ENCODE measurements at regions not wholly inside any gene's neighbourhood (a gene's known extent, or its start where the extent isn't known, plus 50 kb on each side); places are given as distances from the start of the nearest gene placed in this dataset.

DNA sequence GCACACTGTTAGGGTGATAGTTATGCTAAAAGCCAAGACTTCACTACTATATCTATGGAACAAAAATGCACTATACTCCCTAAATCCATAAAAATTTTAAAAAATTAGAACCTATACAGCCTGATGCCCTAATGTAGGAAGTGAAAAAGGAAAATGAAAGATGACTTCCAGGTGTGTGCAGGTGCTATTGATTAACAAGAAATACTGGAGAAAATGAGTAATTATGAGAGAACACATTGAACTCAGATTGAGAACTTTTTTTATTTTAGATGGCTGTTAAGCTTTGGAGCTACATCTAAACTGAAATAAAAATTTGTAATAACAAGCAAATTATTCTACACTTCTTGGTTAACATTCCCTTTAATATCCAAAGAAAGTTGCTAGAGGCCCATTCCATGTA, 1015.7 kb downstream of the PCDH9 start:
- Histone ChIP-seq H3K27ac (no peak overlapping the region), H3K9ac (no peak overlapping the region), H3K9me3 (replicated peaks in 1 of 11) (no peaks in the 10 kb centered on the region), H3K4me3 (no peak overlapping the region), H3K4me1 (peaks cover 0 to 7% (median 0%) of the 10 kb centered on the region in 10 experiments; a peak in 4 of 20 replicates), H3K36me3 (no peaks in the 10 kb centered on the region), H3K4me2 (no peak overlapping the region), H3K27me3 (no peaks in the 10 kb centered on the region), H4K20me1 (no peaks in the 10 kb centered on the region)
- TF ChIP-seq Cebpa-rat (IDR thresholded peaks at IDR 0.05) = no peak

- no peak for TF ChIP-seq Cebpa-rat (IDR thresholded peaks at IDR 0.05)
- Histone ChIP-seq H3K36me3 (no peaks in the 10 kb centered on the region), H4K20me1 (no peaks in the 10 kb centered on the region), H3K9me3 (replicated peaks in 1 of 11) (no peaks in the 10 kb centered on the region), H3K27me3 (no peaks in the 10 kb centered on the region), H3K4me1 (peaks cover 0 to 7% (median 0%) of the 10 kb centered on the region in 10 experiments; a peak in 4 of 20 replicates), H3K27ac (no peak overlapping the region), H3K4me2 (no peak overlapping the region), H3K9ac (no peak overlapping the region), H3K4me3 (no peak overlapping the region)
Observed at GRCh38 chr13:66212511-66212910, 1017.6 kb downstream of the PCDH9 start.

- Histone ChIP-seq H3K4me3 (no peak overlapping the region), H3K4me2 (no peak overlapping the region), H3K27me3 (no peaks in the 10 kb centered on the region)
Observed at GRCh38 chr13:66210677-66211076, 1019.5 kb downstream of the PCDH9 start.

DNA sequence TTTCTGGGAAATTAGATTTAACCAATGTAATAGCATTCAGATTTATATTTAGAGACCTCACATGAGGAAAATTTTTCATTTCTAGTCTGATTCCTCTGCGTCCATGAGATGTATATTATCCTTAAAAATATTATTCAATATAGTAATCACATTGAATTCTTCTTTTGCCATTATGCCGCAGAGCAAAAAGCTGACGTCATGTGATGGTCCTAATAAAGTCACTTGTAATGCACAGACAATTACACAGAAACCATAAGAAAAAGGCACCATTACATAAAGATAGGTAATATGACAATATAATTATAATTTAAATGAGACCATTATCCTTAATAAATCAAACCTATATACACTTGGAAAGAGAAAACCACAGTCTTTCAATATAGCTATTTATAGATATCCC, 1021.5 kb downstream of the PCDH9 start:
- TF ChIP-seq Cebpa-rat (IDR thresholded peaks at IDR 0.05) = no peak
- no peaks in the 10 kb centered on the region for H4K20me1 ChIP-seq

More at GRCh38 chr13:66210677-66211076, 1019.5 kb downstream of the PCDH9 start:
- Histone ChIP-seq H3K9me3 (replicated peaks in 1 of 11) (no peaks in the 10 kb centered on the region), H3K4me1 (no peaks in the 10 kb centered on the region), H3K9ac (no peak overlapping the region), H4K20me1 (no peaks in the 10 kb centered on the region), H3K36me3 (no peaks in the 10 kb centered on the region), H3K27ac (no peak overlapping the region)
- no peak for TF ChIP-seq Cebpa-rat (IDR thresholded peaks at IDR 0.05)

DNA sequence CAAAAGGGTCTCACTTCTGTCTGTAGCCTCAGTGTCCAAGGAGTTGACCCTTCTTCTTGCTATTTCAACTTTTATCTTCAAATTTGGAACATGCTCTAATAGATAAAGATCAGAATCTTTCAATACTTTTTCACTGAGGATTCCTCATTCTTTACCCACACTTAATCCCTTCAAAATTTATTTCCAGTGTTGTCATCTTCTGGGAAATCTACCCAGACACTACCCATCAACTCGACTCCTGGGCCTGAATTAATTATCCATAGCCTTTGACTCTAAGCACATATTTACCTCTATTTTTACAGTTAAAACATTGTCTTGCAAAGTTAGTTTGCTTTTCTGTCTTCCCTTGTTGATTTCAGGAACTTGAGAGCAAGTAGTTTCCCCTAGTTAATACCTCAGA, 1022.5 kb downstream of the PCDH9 start:
- Histone ChIP-seq H3K36me3 (no peaks in the 10 kb centered on the region), H3K4me3 (no peak overlapping the region), H3K4me2 (no peak overlapping the region), H3K27me3 (no peaks in the 10 kb centered on the region), H3K27ac (no peak overlapping the region), H3K4me1 (no peaks in the 10 kb centered on the region), H3K9ac (no peak overlapping the region), H3K9me3 (replicated peaks in 1 of 11) (no peaks in the 10 kb centered on the region), H4K20me1 (no peaks in the 10 kb centered on the region)
- TF ChIP-seq Cebpa-rat (IDR thresholded peaks at IDR 0.05) = no peak

More for the DNA sequence above, 1021.5 kb downstream of the PCDH9 start:
- H3K4me3 ChIP-seq = no peak overlapping the region
- H3K9ac ChIP-seq = no peak overlapping the region
- H3K9me3 ChIP-seq (replicated peaks in 1 of 11) = no peaks in the 10 kb centered on the region
- H3K27ac ChIP-seq = no peak overlapping the region
- H3K4me2 ChIP-seq = no peak overlapping the region
- H3K4me1 ChIP-seq = no peaks in the 10 kb centered on the region
- no peaks in the 10 kb centered on the region for H3K27me3 ChIP-seq
- no peaks in the 10 kb centered on the region for H3K36me3 ChIP-seq

DNA sequence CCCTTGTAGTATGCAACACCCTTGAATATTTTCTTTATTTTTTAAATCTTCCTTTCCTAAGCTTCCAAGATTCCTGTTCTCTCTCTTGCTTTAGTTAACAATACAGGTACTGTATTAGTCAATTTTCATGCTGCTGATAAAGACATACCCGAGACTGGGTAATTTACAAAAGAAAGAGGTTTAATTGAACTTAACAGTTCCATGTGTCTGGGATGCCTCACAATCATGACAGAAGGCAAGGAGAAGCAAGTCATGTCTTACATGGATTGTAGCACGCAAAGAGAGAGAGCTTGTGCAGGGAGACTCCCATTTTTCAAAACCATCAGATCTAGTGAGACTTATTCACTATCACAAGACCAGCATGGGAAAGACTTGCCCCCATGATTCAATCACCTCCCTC, 1024.3 kb downstream of the PCDH9 start:
- no peak overlapping the region for H3K27ac ChIP-seq
- H3K27me3 ChIP-seq = no peaks in the 10 kb centered on the region
- H3K4me1 ChIP-seq = no peaks in the 10 kb centered on the region
- H3K9me3 ChIP-seq (replicated peaks in 1 of 11) = no peaks in the 10 kb centered on the region
- no peaks in the 10 kb centered on the region for H4K20me1 ChIP-seq
- no peak overlapping the region for H3K4me3 ChIP-seq
- no peak overlapping the region for H3K4me2 ChIP-seq
- no peak for TF ChIP-seq Cebpa-rat (IDR thresholded peaks at IDR 0.05)
- no peak overlapping the region for H3K9ac ChIP-seq
- H3K36me3 ChIP-seq = no peaks in the 10 kb centered on the region

DNA sequence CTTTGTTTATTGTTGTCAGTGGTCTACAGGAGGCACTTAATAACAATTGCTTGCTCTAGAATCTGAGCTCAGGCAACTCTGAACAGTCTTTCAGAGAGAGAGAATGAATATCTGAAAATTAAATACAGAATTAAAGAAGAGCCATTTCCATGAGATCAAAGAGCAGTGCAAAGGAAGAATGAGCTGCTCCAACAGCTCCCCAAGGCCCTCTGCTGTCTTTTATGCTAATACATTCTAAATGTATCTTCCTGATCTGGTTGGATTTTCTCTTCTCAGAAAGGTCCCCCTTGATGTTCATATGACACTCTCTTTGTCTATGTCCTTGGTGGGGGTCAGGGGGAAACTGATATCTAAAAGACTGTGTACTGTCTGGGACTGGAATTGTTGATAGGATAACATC, 1029.6 kb downstream of the PCDH9 start:
- no peak overlapping the region for H3K27ac ChIP-seq
- H3K4me1 ChIP-seq = no peaks in the 10 kb centered on the region
- H3K27me3 ChIP-seq = no peaks in the 10 kb centered on the region
- no peaks in the 10 kb centered on the region for H4K20me1 ChIP-seq
- TF ChIP-seq Cebpa-rat (IDR thresholded peaks at IDR 0.05) = no peak
- H3K9ac ChIP-seq = no peak overlapping the region
- H3K36me3 ChIP-seq = no peaks in the 10 kb centered on the region
- H3K4me3 ChIP-seq = no peak overlapping the region
- H3K9me3 ChIP-seq (replicated peaks in 1 of 11) = peaks cover 0 to 8% (median 0%) of the 10 kb centered on the region in 11 experiments; a peak in 2 of 22 replicates
- no peak overlapping the region for H3K4me2 ChIP-seq

GRCh38 chr13:66195238-66195637, 1034.9 kb downstream of the PCDH9 start:
- H3K4me1 ChIP-seq = no peaks in the 10 kb centered on the region
- H3K9ac ChIP-seq = no peak overlapping the region
- no peak overlapping the region for H3K4me2 ChIP-seq
- TF ChIP-seq Cebpa-rat (IDR thresholded peaks at IDR 0.05) = no peak
- H3K36me3 ChIP-seq = no peaks in the 10 kb centered on the region
- no peak overlapping the region for H3K4me3 ChIP-seq
- peaks cover 0 to 15% (median 0%) of the 10 kb centered on the region in 11 experiments; a peak in 4 of 22 replicates for H3K9me3 ChIP-seq (replicated peaks in 1 of 11)
- H3K27ac ChIP-seq = no peak overlapping the region
- H4K20me1 ChIP-seq = no peaks in the 10 kb centered on the region
- no peaks in the 10 kb centered on the region for H3K27me3 ChIP-seq

- no peaks in the 10 kb centered on the region for H4K20me1 ChIP-seq
- H3K36me3 ChIP-seq = no peaks in the 10 kb centered on the region
- H3K4me3 ChIP-seq = no peak overlapping the region
- H3K9me3 ChIP-seq (replicated peaks in 1 of 11) = peaks cover 0 to 9% (median 0%) of the 10 kb centered on the region in 11 experiments; a peak in 2 of 22 replicates
- no peaks in the 10 kb centered on the region for H3K27me3 ChIP-seq
- no peaks in the 10 kb centered on the region for H3K4me1 ChIP-seq
- H3K4me2 ChIP-seq = no peak overlapping the region
- TF ChIP-seq Cebpa-rat (IDR thresholded peaks at IDR 0.05) = no peak
- H3K9ac ChIP-seq = no peak overlapping the region
- no peak overlapping the region for H3K27ac ChIP-seq
Observed at GRCh38 chr13:66189986-66190385, 1040.2 kb downstream of the PCDH9 start.

GRCh38 chr13:66180836-66181235, 1049.3 kb downstream of the PCDH9 start:
- Histone ChIP-seq H3K4me2 (no peak overlapping the region), H3K27ac (no peak overlapping the region), H3K36me3 (no peaks in the 10 kb centered on the region), H3K9ac (no peak overlapping the region), H3K27me3 (no peaks in the 10 kb centered on the region), H3K4me3 (no peak overlapping the region), H4K20me1 (no peaks in the 10 kb centered on the region), H3K9me3 (replicated peaks in 1 of 11) (no peaks in the 10 kb centered on the region; a peak in 1 of 22 replicates), H3K4me1 (no peaks in the 10 kb centered on the region)
- TF ChIP-seq Cebpa-rat (IDR thresholded peaks at IDR 0.05) = no peak
